ENCODE measurements at regions not wholly inside any gene's neighbourhood (a gene's known extent, or its start where the extent isn't known, plus 50 kb on each side); places are given as distances from the start of the nearest gene placed in this dataset.

DNA sequence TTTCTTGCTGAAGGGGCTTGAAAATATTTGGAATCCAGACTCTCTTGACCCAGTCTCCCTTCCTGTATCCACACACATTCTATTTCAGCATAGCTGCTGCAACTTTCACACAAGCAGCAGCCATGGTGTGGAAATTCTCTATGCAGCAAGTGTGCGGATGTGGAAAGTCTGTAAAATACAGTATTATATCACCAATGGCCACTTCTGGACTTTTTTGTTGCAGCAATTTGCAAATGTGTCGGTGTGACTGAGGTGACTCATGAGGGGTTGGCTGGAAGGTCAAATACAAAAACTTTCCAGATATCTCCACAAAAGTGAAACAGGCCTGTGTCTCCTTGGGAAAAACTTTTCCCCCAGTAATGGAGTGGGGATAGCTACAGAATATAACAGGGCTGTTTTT, 299.3 kb upstream of the GYPC start:
- 11% methylated on average over 2 of the region's 2 CpGs for WGBS (ENCODE audit: insufficient coverage, insufficient replicate concordance, low lambda C conversion rate, missing lambda C conversion rate)
- no peaks in the 10 kb centered on the region for H3K9me3 ChIP-seq (replicated peaks; ENCODE audit: control insufficient read depth, insufficient read depth, low read length)
- no peak overlapping the region for H3K27ac ChIP-seq (ENCODE audit: control insufficient read depth, insufficient read depth)
- RAD21 ChIA-PET (ENCODE audit: unreplicated experiment) = no interaction called here
- intact Hi-C loops (cut with micrococcal nuclease; ENCODE audit: unreplicated experiment) (no loop called here), in situ Hi-C loops (cut with MboI) (no loop called here)
- no peak overlapping the region for H3K9ac ChIP-seq (ENCODE audit: control insufficient read depth, insufficient read depth, low read length)
- CTCF ChIA-PET = no interaction called here
- SMC1A ChIA-PET (ENCODE audit: uncharacterized antibody, unreplicated experiment) = interaction anchor here (0.9 kb wide), 1 partner anchor 9 kb away, joined by 3 read pairs; no protein-coding TSS in a partner anchor
- no peak for TF ChIP-seq ZNF274 (IDR thresholded peaks at IDR 0.05; ENCODE audit: insufficient read depth, insufficient read length)
- no peak for TF ChIP-seq POLR2A (IDR thresholded peaks at IDR 0.05; ENCODE audit: low read depth, low read length)
- no peak for TF ChIP-seq TAF1 (IDR thresholded peaks at IDR 0.05; ENCODE audit: borderline replicate concordance, low read depth, low read length)
- no peak for TF ChIP-seq ZNF622 (IDR thresholded peaks at IDR 0.05)
- TF ChIP-seq ZNF217 (IDR thresholded peaks at IDR 0.05) = no peak
- TF ChIP-seq NFXL1 (IDR thresholded peaks at IDR 0.05; ENCODE audit: borderline replicate concordance) = no peak
- TF ChIP-seq, protein P1, sequence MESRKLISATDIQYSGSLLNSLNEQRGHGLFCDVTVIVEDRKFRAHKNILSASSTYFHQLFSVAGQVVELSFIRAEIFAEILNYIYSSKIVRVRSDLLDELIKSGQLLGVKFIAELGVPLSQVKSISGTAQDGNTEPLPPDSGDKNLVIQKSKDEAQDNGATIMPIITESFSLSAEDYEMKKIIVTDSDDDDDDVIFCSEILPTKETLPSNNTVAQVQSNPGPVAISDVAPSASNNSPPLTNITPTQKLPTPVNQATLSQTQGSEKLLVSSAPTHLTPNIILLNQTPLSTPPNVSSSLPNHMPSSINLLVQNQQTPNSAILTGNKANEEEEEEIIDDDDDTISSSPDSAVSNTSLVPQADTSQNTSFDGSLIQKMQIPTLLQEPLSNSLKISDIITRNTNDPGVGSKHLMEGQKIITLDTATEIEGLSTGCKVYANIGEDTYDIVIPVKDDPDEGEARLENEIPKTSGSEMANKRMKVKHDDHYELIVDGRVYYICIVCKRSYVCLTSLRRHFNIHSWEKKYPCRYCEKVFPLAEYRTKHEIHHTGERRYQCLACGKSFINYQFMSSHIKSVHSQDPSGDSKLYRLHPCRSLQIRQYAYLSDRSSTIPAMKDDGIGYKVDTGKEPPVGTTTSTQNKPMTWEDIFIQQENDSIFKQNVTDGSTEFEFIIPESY (IDR thresholded peaks at IDR 0.05) = no peak
- TF ChIP-seq CHD1 (IDR thresholded peaks at IDR 0.05; ENCODE audit: low read depth, low read length) = no peak
- TF ChIP-seq ATF7 (IDR thresholded peaks at IDR 0.05; ENCODE audit: low read depth) = no peak
- no peaks in the 10 kb centered on the region for H3K36me3 ChIP-seq (ENCODE audit: control insufficient read depth in 2 of 2, insufficient read depth in 2 of 2, low read length in 1 of 2)
- POLR2A ChIA-PET = no interaction called here
- BruUV-seq (replicated peaks) = no TSS peak
- H4K20me1 ChIP-seq (ENCODE audit: control insufficient read depth, insufficient read depth) = no peaks in the 10 kb centered on the region
- H3K4me3 ChIP-seq = no peak overlapping the region
- FAIRE-seq (no peak), DNase-seq (ENCODE audit: low read depth, low spot score) (no peak), ATAC-seq (no peak)
- H3K79me2 ChIP-seq (ENCODE audit: control insufficient read depth, insufficient read depth, low read length) = no peaks in the 10 kb centered on the region
- no peaks in the 10 kb centered on the region for H3K27me3 ChIP-seq (replicated peaks in 1 of 2; ENCODE audit: control insufficient read depth in 2 of 2, insufficient read depth in 2 of 2, low read length in 1 of 2)
- no peak overlapping the region for H2AFZ ChIP-seq (ENCODE audit: control insufficient read depth, low read depth, low read length)
- H3K4me2 ChIP-seq (ENCODE audit: control insufficient read depth, insufficient read depth) = no peak overlapping the region
- no peaks in the 10 kb centered on the region for H3K4me1 ChIP-seq (ENCODE audit: control insufficient read depth, insufficient read depth, low read length)

Measured in GM12878 (cell line).